ENCODE measurements at regions not wholly inside any gene's neighbourhood (a gene's known extent, or its start where the extent isn't known, plus 50 kb on each side); places are given as distances from the start of the nearest gene placed in this dataset.
A peak's percentile ranks its signal among the peaks of the same experiment; 100 is the strongest.

GRCh38 chr6:3997177-3997770 lies 81.7 kb downstream of the FAM217A start:
- H4K20me1 ChIP-seq (replicated peaks; ENCODE audit: control insufficient read depth, insufficient read depth, low read length), result no peaks in the 10 kb centered on the region
- ATAC-seq (no peak), FAIRE-seq (no peak), DNase-seq (ENCODE audit: extremely low read depth in 1 of 4, low spot score in 3 of 4) (no peak)
- no peaks in the 10 kb centered on the region for H3K9me3 ChIP-seq (replicated peaks; ENCODE audit: control insufficient read depth, insufficient read depth, low read depth, low read length)
- H3K27ac ChIP-seq (ENCODE audit: extremely low read depth, low read depth, low read length), result no peak overlapping the region
- in situ Hi-C loops (cut with MboI) (no loop called here), intact Hi-C loops (cut with micrococcal nuclease) (no loop called here)
- ChIA-PET CTCF (ENCODE audit: low intra/inter-chr PET ratio) (no interaction called here), POLR2A (interaction anchor here (0.6 to 1.1 kb wide), 5 partner anchors 12 to 786 kb away, joined by 3 to 4 read pairs (median 3); a partner anchor contains a TSS)
- H3K4me2 ChIP-seq (ENCODE audit: insufficient read depth, low read length), result no peak overlapping the region
- no peaks in the 10 kb centered on the region for H3K9me1 ChIP-seq (ENCODE audit: control insufficient read depth, insufficient read depth, low read length)
- WGBS (ENCODE audit: insufficient coverage, low coverage, missing lambda C conversion rate), result 43% methylated on average over 3 of the region's 3 CpGs
- no peaks in the 10 kb centered on the region for H3K36me3 ChIP-seq (ENCODE audit: control insufficient read depth, insufficient read depth, low read length)
- H3K4me3 ChIP-seq, result no peak overlapping the region
- no TSS peak for BruUV-seq (replicated peaks)
- TF ChIP-seq UBTF (IDR thresholded peaks at IDR 0.05; ENCODE audit: borderline replicate concordance in 1 of 2, low read depth in 2 of 2, low read length in 2 of 2), result no peak
- peak; percentile 82 for TF ChIP-seq ZNF316 (IDR thresholded peaks at IDR 0.05)
- TF ChIP-seq MAFF (IDR thresholded peaks at IDR 0.05; ENCODE audit: low read length), result peak; percentile 54; the same call in 1 of the 2 replicates
- peak; percentile 63; the same call in 1 of the 2 replicates for TF ChIP-seq MAFG (tag; conservative IDR thresholded peaks at IDR 0.05)
- no peak for TF ChIP-seq ELF4 (CRISPR knock-in tag; IDR thresholded peaks at IDR 0.05)
- peak; percentile 70 for TF ChIP-seq C11orf30 (IDR thresholded peaks at IDR 0.05; ENCODE audit: low read depth)
- TF ChIP-seq MAFK (IDR thresholded peaks at IDR 0.05; ENCODE audit: low read length), result peak; percentile 47; the same call in 1 of the 2 replicates
- 0 out of 2 replicates have a peak, but pooled peaks have one; percentile 7 for TF ChIP-seq RFX1 (IDR thresholded peaks at IDR 0.05)
- no peak for TF ChIP-seq RBM34 (IDR thresholded peaks at IDR 0.05; ENCODE audit: borderline replicate concordance, insufficient read depth, low read length)
- no peaks in the 10 kb centered on the region for H3K79me2 ChIP-seq (ENCODE audit: control insufficient read depth, insufficient read depth, low read length)
- no peaks in the 10 kb centered on the region for H3K27me3 ChIP-seq (ENCODE audit: control insufficient read depth in 2 of 2, insufficient read depth in 2 of 2, low read length in 2 of 2)
- H2AFZ ChIP-seq (ENCODE audit: low read depth, low read length), result no peak overlapping the region
- H3K9ac ChIP-seq (ENCODE audit: insufficient read depth in 1 of 2, low read depth in 2 of 2, low read length in 2 of 2), result no peak overlapping the region
- no peaks in the 10 kb centered on the region for H3K4me1 ChIP-seq (replicated peaks in 1 of 2; ENCODE audit: control insufficient read depth in 2 of 2, insufficient read depth in 2 of 2, low read length in 2 of 2)
